ENCODE measurements at regions not wholly inside any gene's neighbourhood (a gene's known extent, or its start where the extent isn't known, plus 50 kb on each side); places are given as distances from the start of the nearest gene placed in this dataset.

DNA sequence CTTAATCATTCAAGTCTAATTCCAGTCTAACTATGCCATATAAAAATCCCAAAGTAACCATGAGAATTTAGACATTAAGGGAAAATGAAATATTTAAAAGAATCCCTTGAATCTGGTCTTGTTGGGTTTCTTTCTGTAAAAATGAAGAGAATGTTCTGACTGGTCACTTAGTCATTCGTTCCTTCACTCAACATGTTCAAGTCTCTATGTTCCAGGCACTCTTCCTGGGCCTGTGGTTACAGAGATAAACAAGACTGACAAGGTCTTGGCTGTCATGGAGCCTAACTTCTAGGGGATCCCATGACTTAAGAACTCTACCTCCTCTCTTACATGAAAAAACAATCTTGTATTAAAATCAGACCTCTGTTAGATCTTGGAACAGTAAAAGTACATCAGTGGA is 638.6 kb upstream of the TBL1XR1 start:
- TF ChIP-seq, protein P1, sequence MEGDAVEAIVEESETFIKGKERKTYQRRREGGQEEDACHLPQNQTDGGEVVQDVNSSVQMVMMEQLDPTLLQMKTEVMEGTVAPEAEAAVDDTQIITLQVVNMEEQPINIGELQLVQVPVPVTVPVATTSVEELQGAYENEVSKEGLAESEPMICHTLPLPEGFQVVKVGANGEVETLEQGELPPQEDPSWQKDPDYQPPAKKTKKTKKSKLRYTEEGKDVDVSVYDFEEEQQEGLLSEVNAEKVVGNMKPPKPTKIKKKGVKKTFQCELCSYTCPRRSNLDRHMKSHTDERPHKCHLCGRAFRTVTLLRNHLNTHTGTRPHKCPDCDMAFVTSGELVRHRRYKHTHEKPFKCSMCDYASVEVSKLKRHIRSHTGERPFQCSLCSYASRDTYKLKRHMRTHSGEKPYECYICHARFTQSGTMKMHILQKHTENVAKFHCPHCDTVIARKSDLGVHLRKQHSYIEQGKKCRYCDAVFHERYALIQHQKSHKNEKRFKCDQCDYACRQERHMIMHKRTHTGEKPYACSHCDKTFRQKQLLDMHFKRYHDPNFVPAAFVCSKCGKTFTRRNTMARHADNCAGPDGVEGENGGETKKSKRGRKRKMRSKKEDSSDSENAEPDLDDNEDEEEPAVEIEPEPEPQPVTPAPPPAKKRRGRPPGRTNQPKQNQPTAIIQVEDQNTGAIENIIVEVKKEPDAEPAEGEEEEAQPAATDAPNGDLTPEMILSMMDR (IDR thresholded peaks at IDR 0.05), result no peak
- TF ChIP-seq POLR2A (IDR thresholded peaks at IDR 0.05), result no peak

Measured in testis (tissue), 2 donors.